ENCODE measurements at regions not wholly inside any gene's neighbourhood (a gene's known extent, or its start where the extent isn't known, plus 50 kb on each side); places are given as distances from the start of the nearest gene placed in this dataset.

DNA sequence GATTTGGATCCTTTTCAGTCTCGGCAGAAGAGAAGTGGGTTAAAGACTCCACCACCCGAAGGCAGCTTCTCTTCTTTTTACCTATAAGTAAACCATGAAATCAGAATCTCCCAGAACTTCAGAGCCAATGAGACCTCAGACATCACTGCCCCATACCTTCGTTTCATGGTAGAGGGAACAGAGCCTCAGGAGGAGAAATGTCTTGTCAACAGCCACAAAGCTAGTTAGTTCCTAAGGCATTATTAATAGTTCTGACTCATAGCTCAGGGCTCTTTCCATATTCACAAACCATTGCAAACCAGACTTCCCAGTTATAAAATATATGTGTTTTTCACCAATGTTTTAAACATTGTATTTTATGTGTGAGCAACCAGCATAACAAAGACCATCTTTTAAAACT is 118.7 kb upstream of the RIPOR2 start:
- TF ChIP-seq CTCF (IDR thresholded peaks at IDR 0.05) (no peak), EP300 (IDR thresholded peaks at IDR 0.05) (no peak)
